Spleen (tissue), 11 donors: ENCODE measurements at regions not wholly inside any gene's neighbourhood (a gene's known extent, or its start where the extent isn't known, plus 50 kb on each side); places are given as distances from the start of the nearest gene placed in this dataset.

ENCODE experiments used
- DNase-seq: peaks from one replicate; pipeline ENCODE4 v3.0.0-alpha.2; 2020
- H3K27ac ChIP-seq, 8 donors: fragments of 200-600 bp; sonication (generic) in 7 of 8; 1 replicate in 4 of 8; 2 replicates in 4 of 8; pipeline versions ENCODE4 v1.5.0 to v1.8.0; 2016 to 2021; ENCODE audit warnings: inconsistent platforms in 4 of 8, mild to moderate bottlenecking in 4 of 8, moderate library complexity in 1 of 8
- H3K27me3 ChIP-seq, 7 donors: fragments of 200-600 bp; sonication (generic) in 6 of 7; replicated peaks in 1 of 7; 1 replicate in 4 of 7; 2 replicates in 3 of 7; pipeline versions ENCODE4 v1.5.0 to v1.8.0; 2016 to 2021; ENCODE audit warnings: inconsistent platforms in 3 of 7, mild to moderate bottlenecking in 1 of 7
- H3K36me3 ChIP-seq, 6 donors: fragments of 200-600 bp; sonication (generic) in 5 of 6; 1 replicate in 4 of 6; 2 replicates in 2 of 6; pipeline versions ENCODE4 v1.5.0 to v1.8.0; 2016 to 2021; ENCODE audit warnings: inconsistent platforms in 2 of 6
- H3K4me1 ChIP-seq, 6 donors: fragments of 200-600 bp; sonication (generic) in 5 of 6; 1 replicate in 3 of 6; 2 replicates in 3 of 6; pipeline versions ENCODE4 v1.5.0 to v1.8.0; 2016 to 2021; ENCODE audit warnings: inconsistent platforms in 3 of 6
- H3K4me3 ChIP-seq, 8 donors: fragments of 200-600 bp; sonication (generic) in 7 of 8; 1 replicate in 4 of 8; 2 replicates in 4 of 8; pipeline versions ENCODE4 v1.5.0 to v1.8.0; 2016 to 2021; ENCODE audit warnings: inconsistent platforms in 4 of 8, mild to moderate bottlenecking in 4 of 8, moderate library complexity in 2 of 8
- H3K9me3 ChIP-seq, 8 donors: fragments of 200-600 bp; sonication (generic) in 7 of 8; 1 replicate in 4 of 8; 2 replicates in 4 of 8; pipeline versions ENCODE4 v1.5.0 to v1.8.0; 2016 to 2021; ENCODE audit warnings: inconsistent platforms in 4 of 8
- CTCF ChIP-seq, 11 experiments: fragments of 200-600 bp in 7 of 11; fragments of 450-650 bp in 4 of 11; sonication (generic) in 4 of 11; IDR thresholded peaks in 8 of 11; conservative IDR thresholded peaks in 3 of 11; 1 replicate in 7 of 11; 2 replicates in 4 of 11; pipeline versions ENCODE4 v1.4.0 to v1.8.0; 2016 to 2021; ENCODE audit warnings: antibody characterized with exemption in 11 of 11, inconsistent platforms in 4 of 11, mild to moderate bottlenecking in 1 of 11
- POLR2A ChIP-seq, 3 donors: fragments of 450-650 bp; IDR thresholded peaks; one replicate each; pipeline ENCODE4 v1.5.1; 2017; ENCODE audit warnings: antibody characterized with exemption in 3 of 3, mild to moderate bottlenecking in 1 of 3
- POLR2AphosphoS5 ChIP-seq, 3 donors: sonication (generic); formaldehyde crosslinking; IDR thresholded peaks; one replicate each; pipeline ENCODE4 v1.5.1; 2017; ENCODE audit warnings: antibody characterized with exemption in 3 of 3
- WGBS, 5 donors: extraction: QIAGEN DNeasy Blood & Tissue Kit in 3 of 5; methylation state at CpG; one replicate each; pipeline versions ENCODE4 v1.1.5 to v1.1.7; 2013 to 2018; 5-methylcytosine and 5-hydroxymethylcytosine counted together
- intact Hi-C: fragments of 100-400 bp; cut with DNase I; formaldehyde crosslinking; loops from one replicate; pipeline ENCODE4 v1.15.0; 2023; ENCODE audit warnings: low total_unique reads
- donor health status: healthy with polysubstance abuse.
- donor health status: DM: no; HTN: no; CAD: no; lungs with moderate emphysema.
- donor health status: DM: no; HTN: no; CAD: no.
- donor health status: Bipolar disorder and iron deficiency.
- donor health status: healthy.
- donor health status: DM: no; HTN: no; CAD: no.
- donor health status: DM: yes; HTN: yes; CAD: no.

DNA sequence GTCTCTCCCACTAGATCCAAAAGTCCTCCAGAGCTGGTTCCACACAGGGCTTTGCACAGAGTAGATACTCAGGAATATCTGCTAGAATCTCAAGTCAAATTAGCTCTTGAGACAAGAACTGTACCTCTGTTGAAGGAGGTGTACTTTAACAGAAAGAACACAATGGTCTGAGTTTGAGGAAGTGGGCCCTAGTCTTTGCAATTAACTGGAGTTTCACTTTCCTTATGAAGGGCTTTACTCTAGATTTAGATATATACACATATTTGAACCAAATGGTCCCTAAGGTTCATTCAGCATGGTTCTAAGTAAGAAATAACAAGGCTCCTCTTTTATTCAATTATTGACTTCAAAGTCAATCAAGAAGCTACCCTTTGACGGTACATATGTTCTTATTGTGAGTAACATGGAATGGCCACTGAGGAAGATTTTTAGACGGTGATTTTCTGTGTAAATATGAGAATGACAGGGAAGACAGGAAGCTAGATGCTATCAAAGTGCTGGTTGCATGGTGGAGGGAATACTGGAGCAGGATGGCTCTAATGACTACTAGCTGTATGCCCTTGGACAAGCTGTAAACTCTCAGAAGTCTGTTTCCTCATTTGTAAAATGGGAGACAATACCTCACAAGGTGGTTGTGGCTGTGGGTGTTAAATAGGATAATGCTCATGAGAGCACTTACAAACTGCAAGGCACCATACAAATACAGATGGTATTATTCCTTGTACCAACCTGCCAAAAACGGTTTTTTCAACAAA lies 73.5 kb upstream of the SERTAD2 start:
- peaks cover 38 to 65% (median 56%) of the 10 kb centered on the region in 6 donors for H3K4me1 ChIP-seq
- H3K27me3 ChIP-seq = no peaks in the 10 kb centered on the region
- H3K4me3 ChIP-seq = peak overlapping the region in 2 of 8 donors; percentile 2 to 30
- TF ChIP-seq POLR2A (IDR thresholded peaks at IDR 0.05) (peak in 1 of 3 donors; percentile 9), POLR2AphosphoS5 (IDR thresholded peaks at IDR 0.05) (no peak), CTCF (IDR thresholded peaks at IDR 0.05 in 8 of 11, conservative IDR thresholded peaks at IDR 0.05 in 3 of 11) (no peak)
- 42 to 64% (median 47%) methylated on average over 3 of the region's 3 CpGs for WGBS, 5 donors
- H3K9me3 ChIP-seq = no peaks in the 10 kb centered on the region
- intact Hi-C loops = loop anchor here (10.0 kb wide), 1 partner anchor 52 kb away; no protein-coding TSS in a partner anchor
- H3K27ac ChIP-seq = peak overlapping the region; percentile 72 to 91 (median 86)
- no peaks in the 10 kb centered on the region for H3K36me3 ChIP-seq
- no peak for DNase-seq

- intact Hi-C loops = loop anchor here (10.0 kb wide), 1 partner anchor 53 kb away; no protein-coding TSS in a partner anchor
- H3K4me3 ChIP-seq = peak overlapping the region in 1 of 8 donors; percentile 30
- H3K4me1 ChIP-seq = peaks cover 39 to 72% (median 58%) of the 10 kb centered on the region in 6 donors
- H3K27ac ChIP-seq = peak overlapping the region; percentile 72 to 91 (median 86)
- H3K9me3 ChIP-seq = no peaks in the 10 kb centered on the region
- 59 to 71% (median 66%) methylated on average over 10 to 11 of the region's 11 CpGs for WGBS, 5 donors
- no peaks in the 10 kb centered on the region for H3K27me3 ChIP-seq
- peak; percentile 76 for DNase-seq
- TF ChIP-seq POLR2AphosphoS5 (IDR thresholded peaks at IDR 0.05) = peak in 2 of 3 donors; percentile 36 to 49
- TF ChIP-seq POLR2A (IDR thresholded peaks at IDR 0.05) = no peak
- H3K36me3 ChIP-seq = no peaks in the 10 kb centered on the region
These were observed 74.2 kb upstream of the SERTAD2 start for GRCh38 chr2:64727843-64728463.

GRCh38 chr2:64730551-64731262 lies 77.0 kb upstream of the SERTAD2 start:
- Histone ChIP-seq H3K9me3 (no peaks in the 10 kb centered on the region), H3K27me3 (no peaks in the 10 kb centered on the region), H3K36me3 (no peaks in the 10 kb centered on the region), H3K27ac (peak overlapping the region; percentile 86 to 93 (median 89)), H3K4me1 (peaks cover 39 to 66% (median 56%) of the 10 kb centered on the region in 6 donors), H3K4me3 (peak overlapping the region; percentile 8 to 63 (median 28))
- 5 to 11% (median 10%) methylated on average over 9 of the region's 9 CpGs for WGBS, 5 donors
- peak in 2 of 3 donors; percentile 61 to 78 for TF ChIP-seq POLR2AphosphoS5 (IDR thresholded peaks at IDR 0.05)
- no peak for TF ChIP-seq POLR2A (IDR thresholded peaks at IDR 0.05)
- peak; percentile 82 for DNase-seq
- intact Hi-C loops = no loop called here

GRCh38 chr2:64731263-64731643 lies 77.5 kb upstream of the SERTAD2 start:
- no peak for TF ChIP-seq POLR2AphosphoS5 (IDR thresholded peaks at IDR 0.05)
- TF ChIP-seq POLR2A (IDR thresholded peaks at IDR 0.05) = no peak
- no peak for TF ChIP-seq CTCF (IDR thresholded peaks at IDR 0.05 in 8 of 11, conservative IDR thresholded peaks at IDR 0.05 in 3 of 11)
- Histone ChIP-seq H3K27me3 (no peaks in the 10 kb centered on the region), H3K27ac (peak overlapping the region; percentile 86 to 93 (median 89)), H3K4me1 (peaks cover 35 to 60% (median 52%) of the 10 kb centered on the region in 6 donors), H3K9me3 (no peaks in the 10 kb centered on the region), H3K36me3 (no peaks in the 10 kb centered on the region), H3K4me3 (peak overlapping the region in 7 of 8 donors; percentile 12 to 63 (median 29))
- 28 to 42% (median 36%) methylated on average over 3 of the region's 3 CpGs for WGBS, 5 donors
- DNase-seq = no peak
- intact Hi-C loops = no loop called here
